ENCODE measurements at regions not wholly inside any gene's neighbourhood (a gene's known extent, or its start where the extent isn't known, plus 50 kb on each side); places are given as distances from the start of the nearest gene placed in this dataset.

GRCh38 chr1:22247527-22248245 lies 104.8 kb upstream of the WNT4 start:
- BruUV-seq (replicated peaks), result no TSS peak
- no peak overlapping the region for H3K27ac Mint-ChIP-seq (ENCODE audit: unreplicated experiment)
- H3K4me1 Mint-ChIP-seq (ENCODE audit: low read depth, unreplicated experiment), result peaks cover 1% of the 10 kb centered on the region
- CTCF ChIA-PET, result no interaction called here
- no peak for TF ChIP-seq CTCF (IDR thresholded peaks at IDR 0.05; ENCODE audit: unreplicated experiment)
- H3K36me3 Mint-ChIP-seq (ENCODE audit: insufficient read depth, unreplicated experiment), result no peaks in the 10 kb centered on the region
- intact Hi-C loops (cut with micrococcal nuclease; ENCODE audit: unreplicated experiment), result no loop called here
- no peaks in the 10 kb centered on the region for H3K9me3 Mint-ChIP-seq (ENCODE audit: low read depth, unreplicated experiment)
- no peak overlapping the region for H3K4me3 Mint-ChIP-seq (ENCODE audit: low read depth, unreplicated experiment)
- peaks cover 54% of the 10 kb centered on the region for H3K27me3 Mint-ChIP-seq (ENCODE audit: unreplicated experiment)
- DNase-seq, result no peak

DNA sequence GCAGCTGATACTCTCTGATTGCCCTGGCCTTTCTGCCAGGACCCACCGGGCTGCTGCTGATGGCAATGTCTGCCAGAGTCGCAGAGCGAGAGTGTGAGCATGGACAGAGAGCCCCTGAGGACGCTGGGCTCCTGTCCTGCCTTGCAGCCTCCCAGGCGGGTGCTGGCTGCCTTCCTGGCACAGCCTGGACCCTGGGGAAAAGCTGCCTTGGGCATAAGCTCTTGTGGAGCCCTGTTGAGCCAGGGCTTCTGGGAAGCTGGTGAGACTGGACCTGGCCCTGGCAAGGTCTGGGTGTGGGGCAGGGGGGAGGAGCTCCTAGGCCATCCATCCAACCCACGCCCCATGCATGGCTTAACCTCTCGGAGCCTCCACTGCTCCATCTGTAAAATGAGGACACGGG lies 105.8 kb upstream of the WNT4 start:
- Mint-ChIP-seq H3K36me3 (ENCODE audit: insufficient read depth, unreplicated experiment) (peaks cover 4% of the 10 kb centered on the region), H3K4me3 (ENCODE audit: low read depth, unreplicated experiment) (no peak overlapping the region), H3K4me1 (ENCODE audit: low read depth, unreplicated experiment) (peaks cover 12% of the 10 kb centered on the region), H3K27me3 (ENCODE audit: unreplicated experiment) (peaks cover 62% of the 10 kb centered on the region), H3K27ac (ENCODE audit: unreplicated experiment) (no peak overlapping the region), H3K9me3 (ENCODE audit: low read depth, unreplicated experiment) (no peaks in the 10 kb centered on the region)
- intact Hi-C loops (cut with micrococcal nuclease; ENCODE audit: unreplicated experiment), result no loop called here
- BruUV-seq (replicated peaks), result no TSS peak
- DNase-seq, result no peak
- TF ChIP-seq CTCF (IDR thresholded peaks at IDR 0.05; ENCODE audit: unreplicated experiment), result no peak
- CTCF ChIA-PET, result no interaction called here

DNA sequence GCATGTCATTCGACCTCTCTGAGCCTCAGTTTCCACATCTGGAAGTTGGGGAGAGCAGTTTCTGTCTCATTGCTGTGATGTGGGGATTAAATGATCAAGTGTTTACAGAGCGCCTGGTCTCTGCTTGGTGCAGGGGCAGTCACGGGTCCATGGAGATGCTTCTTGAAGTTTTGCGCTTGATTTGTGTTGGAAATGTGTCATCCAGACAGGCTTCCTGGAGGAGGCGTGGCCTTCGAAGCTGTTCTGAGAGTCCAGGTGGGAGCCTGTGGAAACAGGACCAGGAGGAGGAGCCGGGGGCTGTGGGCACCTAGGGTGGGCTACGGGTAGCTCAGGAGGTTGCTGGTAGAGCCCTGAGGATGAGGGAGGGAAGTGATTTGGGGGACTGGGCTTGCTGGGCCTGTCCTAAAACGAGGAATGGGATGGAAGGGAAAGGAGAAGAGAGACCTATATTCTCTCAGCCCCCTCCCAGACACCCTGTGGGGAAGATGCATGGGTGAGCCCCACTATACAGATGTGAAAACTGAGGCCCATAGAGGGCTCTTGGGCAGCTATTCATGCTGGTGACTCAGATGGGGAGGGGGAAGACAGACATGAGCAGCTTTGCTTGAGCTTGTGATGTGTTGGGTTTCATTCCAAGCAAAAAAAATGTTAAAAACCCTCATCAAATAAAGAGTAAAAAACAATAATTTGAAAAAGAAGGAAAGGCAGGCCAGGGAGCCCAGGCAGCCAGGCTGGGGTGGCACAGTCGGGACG lies 107.2 kb upstream of the WNT4 start:
- no peak overlapping the region for H3K4me3 Mint-ChIP-seq (ENCODE audit: low read depth, unreplicated experiment)
- BruUV-seq (replicated peaks), result no TSS peak
- no peaks in the 10 kb centered on the region for H3K9me3 Mint-ChIP-seq (ENCODE audit: low read depth, unreplicated experiment)
- CTCF ChIA-PET, result no interaction called here
- H3K4me1 Mint-ChIP-seq (ENCODE audit: low read depth, unreplicated experiment), result peaks cover 14% of the 10 kb centered on the region
- peaks cover 4% of the 10 kb centered on the region for H3K36me3 Mint-ChIP-seq (ENCODE audit: insufficient read depth, unreplicated experiment)
- H3K27ac Mint-ChIP-seq (ENCODE audit: unreplicated experiment), result no peak overlapping the region
- no peak for TF ChIP-seq CTCF (IDR thresholded peaks at IDR 0.05; ENCODE audit: unreplicated experiment)
- peaks cover 70% of the 10 kb centered on the region for H3K27me3 Mint-ChIP-seq (ENCODE audit: unreplicated experiment)
- no peak for DNase-seq
- intact Hi-C loops (cut with micrococcal nuclease; ENCODE audit: unreplicated experiment), result no loop called here

DNA sequence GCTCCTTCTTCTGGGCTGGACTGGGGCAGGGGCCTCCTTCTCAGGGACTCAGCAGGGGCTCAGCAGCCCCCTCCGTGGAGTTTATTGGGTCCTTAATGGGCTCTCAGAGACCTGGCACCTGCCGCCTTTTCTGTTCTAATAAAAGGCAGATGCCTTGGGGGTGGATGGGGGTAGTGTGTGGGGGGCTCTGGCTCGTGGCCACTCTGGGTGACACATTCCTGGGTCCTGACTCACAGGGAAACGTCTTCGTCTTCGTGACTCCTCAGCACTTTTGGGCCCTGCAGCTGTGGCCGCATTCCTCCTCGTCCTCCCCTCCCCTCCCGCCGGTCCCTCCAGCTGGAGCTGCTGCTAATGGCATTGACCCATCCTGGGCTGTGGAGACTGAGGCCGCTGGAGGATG lies 107.8 kb upstream of the WNT4 start:
- no peak overlapping the region for H3K27ac Mint-ChIP-seq (ENCODE audit: unreplicated experiment)
- no TSS peak for BruUV-seq (replicated peaks)
- no peak overlapping the region for H3K4me3 Mint-ChIP-seq (ENCODE audit: low read depth, unreplicated experiment)
- DNase-seq, result no peak
- no peaks in the 10 kb centered on the region for H3K9me3 Mint-ChIP-seq (ENCODE audit: low read depth, unreplicated experiment)
- peaks cover 4% of the 10 kb centered on the region for H3K36me3 Mint-ChIP-seq (ENCODE audit: insufficient read depth, unreplicated experiment)
- H3K27me3 Mint-ChIP-seq (ENCODE audit: unreplicated experiment), result peaks cover 68% of the 10 kb centered on the region
- H3K4me1 Mint-ChIP-seq (ENCODE audit: low read depth, unreplicated experiment), result peaks cover 14% of the 10 kb centered on the region
- CTCF ChIA-PET, result no interaction called here
- intact Hi-C loops (cut with micrococcal nuclease; ENCODE audit: unreplicated experiment), result no loop called here
- TF ChIP-seq CTCF (IDR thresholded peaks at IDR 0.05; ENCODE audit: unreplicated experiment), result no peak
